SK-N-SH treated with all-trans-retinoic acid at 6 μM for 48 hours (cell line): ENCODE measurements at regions not wholly inside any gene's neighbourhood (a gene's known extent, or its start where the extent isn't known, plus 50 kb on each side); places are given as distances from the start of the nearest gene placed in this dataset.

Source experiments
- ATAC-seq: fragments of 200-7000 bp; cut with Tn5 transposase; 3 replicates; pipeline ENCODE4 v1.9.1; 2020; ENCODE audit warnings: mild to moderate bottlenecking, moderate library complexity
- ARNTL ChIP-seq: fragments of 450-650 bp; formaldehyde crosslinking; IDR thresholded peaks from 2 replicates; pipeline ENCODE4 v1.5.0; 2020; ENCODE audit warnings: low read depth, mild to moderate bottlenecking, moderate library complexity, borderline replicate concordance
- BACH2 ChIP-seq: fragments of 250-450 bp; sonication (Bioruptor Pico); IDR thresholded peaks from 2 replicates; pipeline ENCODE4 v1.9.0; 2021; ENCODE audit warnings: mild to moderate bottlenecking, borderline replicate concordance
- CSDC2 ChIP-seq: fragments of 250-450 bp; sonication (Bioruptor Pico); IDR thresholded peaks from 2 replicates; pipeline ENCODE4 v1.5.0; 2020; ENCODE audit warnings: mild to moderate bottlenecking, moderate library complexity
- CSRNP3 ChIP-seq: fragments of 250-450 bp; sonication (Bioruptor Pico); IDR thresholded peaks from 2 replicates; pipeline ENCODE4 v1.5.1; 2021; ENCODE audit warnings: mild to moderate bottlenecking, moderate library complexity
- ESRRG ChIP-seq: fragments of 250-450 bp; sonication (Bioruptor Pico); IDR thresholded peaks from 2 replicates; pipeline ENCODE4 v1.6.1; 2021; ENCODE audit warnings: mild to moderate bottlenecking
- GLIS3 ChIP-seq: fragments of 250-450 bp; sonication (Bioruptor Pico); IDR thresholded peaks from 2 replicates; pipeline ENCODE4 v1.5.0; 2020; ENCODE audit warnings: mild to moderate bottlenecking, moderate library complexity
- ISL1 ChIP-seq: fragments of 250-450 bp; sonication (Bioruptor Pico); IDR thresholded peaks from 2 replicates; pipeline ENCODE4 v2.1.2; 2022; ENCODE audit warnings: mild to moderate bottlenecking, moderate library complexity
- OSR1 ChIP-seq: fragments of 250-450 bp; sonication (Bioruptor Pico); IDR thresholded peaks from 2 replicates; pipeline ENCODE4 v1.8.0; 2022; ENCODE audit warnings: moderate library complexity, mild to moderate bottlenecking, inconsistent platforms
- PATZ1 ChIP-seq: fragments of 250-450 bp; sonication (Bioruptor Pico); IDR thresholded peaks from 2 replicates; pipeline ENCODE4 v1.8.0; 2020; ENCODE audit warnings: mild to moderate bottlenecking, moderate library complexity, borderline replicate concordance
- POU6F1 ChIP-seq: fragments of 250-450 bp; sonication (Bioruptor Pico); IDR thresholded peaks from 2 replicates; pipeline ENCODE4 v1.8.0; 2021; ENCODE audit warnings: low read depth, mild to moderate bottlenecking, moderate library complexity, borderline replicate concordance
- PPARA ChIP-seq: fragments of 250-450 bp; sonication (Bioruptor Pico); IDR thresholded peaks from 2 replicates; pipeline ENCODE4 v1.5.0; 2020; ENCODE audit warnings: mild to moderate bottlenecking, borderline replicate concordance
- RARB ChIP-seq: fragments of 250-450 bp; sonication (Bioruptor Pico); IDR thresholded peaks from 2 replicates; pipeline ENCODE4 v1.8.0; 2021; ENCODE audit warnings: mild to moderate bottlenecking, moderate library complexity
- SNAI2 ChIP-seq: fragments of 250-450 bp; sonication (Bioruptor Pico); IDR thresholded peaks from 2 replicates; pipeline ENCODE4 v1.5.0; 2020; ENCODE audit warnings: mild to moderate bottlenecking, moderate library complexity
- TCF4 ChIP-seq: fragments of 250-450 bp; sonication (Bioruptor Pico); IDR thresholded peaks from 2 replicates; pipeline ENCODE4 v1.8.0; 2021; ENCODE audit warnings: mild to moderate bottlenecking, moderate library complexity, borderline replicate concordance
- TOX ChIP-seq: fragments of 250-450 bp; sonication (Bioruptor Pico); IDR thresholded peaks from 2 replicates; pipeline ENCODE4 v1.8.0; 2021; ENCODE audit warnings: mild to moderate bottlenecking, moderate library complexity, borderline replicate concordance
- TSHZ2 ChIP-seq: fragments of 250-450 bp; sonication (Bioruptor Pico); IDR thresholded peaks from 2 replicates; pipeline ENCODE4 v1.5.0; 2020; ENCODE audit warnings: mild to moderate bottlenecking, moderate library complexity
- ZFP3 ChIP-seq: fragments of 250-450 bp; sonication (Bioruptor Pico); IDR thresholded peaks from 2 replicates; pipeline ENCODE4 v1.5.0; 2020; ENCODE audit warnings: mild to moderate bottlenecking, moderate library complexity
- ZFP30 ChIP-seq: fragments of 450-650 bp; formaldehyde crosslinking; IDR thresholded peaks from 2 replicates; pipeline ENCODE4 v1.5.0; 2022; ENCODE audit warnings: mild to moderate bottlenecking, moderate library complexity
- ZNF565 ChIP-seq: fragments of 450-650 bp; formaldehyde crosslinking; conservative IDR thresholded peaks from 2 replicates; pipeline ENCODE4 v1.5.0; 2020; ENCODE audit warnings: low read depth, mild to moderate bottlenecking, moderate library complexity
- ZNF70 ChIP-seq: fragments of 450-650 bp; formaldehyde crosslinking; IDR thresholded peaks from 2 replicates; pipeline ENCODE4 v1.5.0; 2020; ENCODE audit warnings: mild to moderate bottlenecking, moderate library complexity
- ZNF8 ChIP-seq: fragments of 450-650 bp; formaldehyde crosslinking; IDR thresholded peaks from 2 replicates; pipeline ENCODE4 v1.5.0; 2020; ENCODE audit warnings: mild to moderate bottlenecking, moderate library complexity

DNA sequence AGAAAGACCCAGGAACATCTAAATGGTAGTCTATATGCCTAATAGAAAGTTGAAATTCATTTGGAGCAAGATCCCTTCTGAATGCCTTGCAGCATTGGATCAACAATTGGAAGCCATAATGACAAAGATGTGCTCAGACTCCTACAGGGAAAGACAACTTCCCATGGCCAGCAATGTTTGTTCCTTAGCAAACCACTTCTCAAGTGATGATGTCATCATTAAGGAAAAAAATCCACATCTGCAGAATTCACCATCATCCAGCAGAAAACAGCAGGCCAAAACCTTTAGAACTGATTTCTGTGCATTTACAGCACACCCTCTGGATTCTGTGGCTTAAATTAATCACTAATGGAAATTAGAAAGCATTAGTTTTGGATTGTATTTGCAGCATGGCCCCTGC lies 82.4 kb upstream of the ZIC3 start:
- ATAC-seq: no peak
- TF ChIP-seq GLIS3 (no peak), PPARA (CRISPR knock-in tag) (no peak), ZNF70 (CRISPR knock-in tag) (no peak), ISL1 (CRISPR knock-in tag) (no peak), ARNTL (CRISPR knock-in tag) (no peak), ZNF8 (CRISPR knock-in tag) (no peak), ZNF565 (CRISPR knock-in tag) (no peak), TSHZ2 (no peak), CSDC2 (no peak), ZFP30 (no peak), ESRRG (CRISPR knock-in tag) (no peak), ZFP3 (CRISPR knock-in tag) (no peak), CSRNP3 (CRISPR knock-in tag) (no peak), PATZ1 (no peak), RARB (CRISPR knock-in tag) (no peak), TOX (no peak), BACH2 (no peak)
- TF ChIP-seq, all 23 proteins: peak for 0

GRCh38 chrX:137482136-137482535 lies 83.8 kb upstream of the ZIC3 start:
- TF ChIP-seq CSRNP3 (CRISPR knock-in tag) (no peak), PATZ1 (no peak), CSDC2 (no peak), POU6F1 (CRISPR knock-in tag) (no peak), TCF4 (CRISPR knock-in tag) (no peak), ZNF70 (CRISPR knock-in tag) (no peak), ZFP3 (CRISPR knock-in tag) (no peak), SNAI2 (CRISPR knock-in tag) (no peak), OSR1 (CRISPR knock-in tag) (no peak), RARB (CRISPR knock-in tag) (no peak), ZNF8 (CRISPR knock-in tag) (no peak), ARNTL (CRISPR knock-in tag) (no peak)
- TF ChIP-seq, all 23 proteins: peak for 0
- ATAC-seq: no peak
